T-helper 1 cell treated with Interleukin-12 subunit alpha and Interleukin-12 subunit beta and Interleukin-4 antibody, amounts not matched to agents 30 ng/mL and 1 ng/mL, for 36 hours (primary cell): ENCODE measurements at regions not wholly inside any gene's neighbourhood (a gene's known extent, or its start where the extent isn't known, plus 50 kb on each side); places are given as distances from the start of the nearest gene placed in this dataset.
"Not testable (repeated sequence)": the region's sequence is repeated elsewhere in the genome, so short reads cannot be mapped to it uniquely, and the experiment has no call there.

Experiments
- intact Hi-C: fragments of 100-400 bp; cut with micrococcal nuclease; formaldehyde crosslinking; loops from one replicate; pipeline ENCODE4 v1.15.1; 2024

- intact Hi-C loops: no loop called here
Observed at GRCh38 chr4:188372058-188372457, 232.8 kb downstream of the TRIML1 start.

DNA sequence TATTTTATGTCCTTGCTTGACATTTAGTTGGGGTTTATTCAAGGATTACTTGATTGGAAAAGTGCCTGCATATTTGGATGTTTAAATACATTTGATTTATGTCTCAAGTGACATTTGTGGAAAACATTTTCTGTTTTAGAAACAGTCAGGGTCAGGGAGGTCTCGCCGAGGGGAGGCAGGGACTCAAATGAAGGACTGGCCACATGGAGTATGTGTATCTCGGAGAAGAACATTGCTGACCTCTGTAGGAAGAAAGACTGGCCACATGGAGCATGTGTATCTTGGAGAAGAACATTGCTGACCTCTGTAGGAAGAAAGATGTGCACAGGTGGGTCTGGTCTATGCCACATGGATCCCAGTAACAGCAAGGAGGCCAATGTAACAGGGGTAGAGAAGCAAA lies 233.6 kb downstream of the TRIML1 start:
- intact Hi-C loops: no loop called here

- intact Hi-C loops: no loop called here
Observed at GRCh38 chr4:188374871-188375270, 235.6 kb downstream of the TRIML1 start.

DNA sequence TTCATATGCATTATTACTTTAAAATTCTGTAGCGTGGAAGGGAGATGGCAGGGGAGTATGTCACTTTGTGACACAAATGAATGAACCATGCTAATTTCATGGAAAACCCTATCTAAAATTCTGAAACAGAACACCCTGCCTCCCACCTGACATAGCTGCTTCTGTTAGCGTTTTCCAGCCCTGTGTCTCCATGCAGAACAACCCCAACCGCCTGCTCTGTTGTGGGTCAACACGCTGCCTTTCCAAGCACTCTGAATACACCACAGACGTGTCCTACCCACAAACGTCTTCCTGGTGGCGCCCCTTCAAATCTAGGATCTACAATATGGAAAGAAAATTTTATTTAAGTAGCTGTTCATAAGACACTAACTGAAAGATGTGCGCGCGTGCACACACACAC lies 238.6 kb downstream of the TRIML1 start:
- intact Hi-C loops: no loop called here

DNA sequence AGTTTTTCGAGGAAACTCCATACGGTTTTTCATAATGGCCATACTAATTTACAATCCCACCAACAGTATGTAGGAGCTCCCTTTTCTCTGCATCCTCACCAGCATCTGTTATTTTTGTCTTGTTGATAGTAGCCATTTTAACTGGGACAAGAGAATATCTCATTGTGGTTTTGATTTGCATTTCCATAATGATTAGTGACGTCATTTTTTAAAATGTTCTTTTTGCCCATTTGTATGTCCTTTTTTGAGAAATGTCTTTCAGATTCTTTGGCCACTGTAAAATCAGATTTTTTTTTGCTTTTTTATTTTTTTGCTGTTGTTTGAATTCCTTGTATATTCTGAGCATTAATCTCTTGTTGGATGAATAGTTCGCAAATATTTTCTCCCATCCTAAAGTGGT lies 243.9 kb downstream of the TRIML1 start:
- intact Hi-C loops: no loop called here

GRCh38 chr4:188387179-188387791 lies 248.0 kb downstream of the TRIML1 start:
- intact Hi-C loops: no loop called here

DNA sequence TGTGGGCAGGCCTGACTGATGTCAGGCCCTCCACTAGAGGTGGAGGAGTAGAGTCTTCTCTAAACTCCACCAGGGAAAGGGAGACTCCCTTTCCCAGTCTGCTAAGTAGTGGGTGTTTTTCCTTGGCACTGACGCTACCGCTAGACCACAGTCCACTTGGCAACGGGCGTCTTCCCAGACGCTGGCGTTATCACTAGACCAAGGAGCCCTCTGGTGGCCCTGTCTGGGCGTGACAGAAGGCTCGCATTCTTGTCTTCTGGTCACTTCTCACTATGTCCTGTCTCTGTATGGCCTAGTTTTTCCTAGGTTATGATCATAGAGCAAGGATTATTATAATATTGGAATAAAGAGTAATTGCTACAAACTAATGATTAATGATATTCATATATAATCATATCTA lies 252.1 kb downstream of the TRIML1 start:
- intact Hi-C loops: not testable (repeated sequence)

GRCh38 chr4:188396037-188396436 lies 256.8 kb downstream of the TRIML1 start:
- intact Hi-C loops: no loop called here

DNA sequence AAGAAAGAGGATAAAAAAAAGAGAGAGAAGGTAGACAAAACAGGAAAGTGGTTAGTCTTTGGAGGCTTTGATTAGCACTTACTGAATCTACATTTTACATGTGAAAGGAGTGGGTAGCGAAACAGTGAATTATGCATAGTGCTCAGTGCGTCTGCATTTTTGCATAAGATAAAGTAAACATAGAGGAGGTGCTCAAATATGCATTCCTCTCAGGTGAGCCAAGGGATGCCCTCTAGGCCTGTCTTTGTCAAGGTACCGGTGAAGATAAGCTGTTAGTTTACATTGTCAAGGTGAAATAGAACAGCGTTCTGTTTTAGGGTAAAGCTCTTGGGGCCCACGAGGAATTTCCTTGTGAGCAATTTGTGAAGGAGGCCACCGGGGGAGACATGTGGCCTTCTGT lies 260.6 kb downstream of the TRIML1 start:
- intact Hi-C loops: no loop called here

DNA sequence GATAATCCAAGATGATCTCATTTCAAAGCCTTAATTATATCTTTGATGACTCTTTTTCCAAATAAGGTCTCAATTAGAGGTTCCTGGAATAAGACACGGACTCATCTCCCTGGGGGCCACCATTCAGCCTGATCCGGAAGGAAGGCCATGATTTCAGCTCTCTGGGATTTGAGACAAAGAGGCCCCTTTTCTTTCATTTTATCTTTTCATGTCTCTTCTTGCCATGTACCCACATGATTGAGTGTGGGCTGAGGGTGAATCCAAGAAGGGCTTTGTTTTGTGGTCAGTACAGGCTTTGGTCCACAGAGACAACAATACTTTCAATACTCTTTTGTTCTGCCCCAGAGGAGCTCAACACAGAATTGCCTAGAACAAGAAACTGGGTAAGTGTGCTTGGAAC lies 261.2 kb downstream of the TRIML1 start:
- intact Hi-C loops: no loop called here

- intact Hi-C loops: no loop called here
Observed at GRCh38 chr4:188403272-188403671, 264.0 kb downstream of the TRIML1 start.

- intact Hi-C loops: not testable (repeated sequence)
Observed at GRCh38 chr4:188405071-188405835, 266.0 kb downstream of the TRIML1 start.

- intact Hi-C loops: no loop called here
Observed at GRCh38 chr4:188408244-188409030, 269.2 kb downstream of the TRIML1 start.

- intact Hi-C loops: no loop called here
Observed at GRCh38 chr4:188409851-188410250, 270.6 kb downstream of the TRIML1 start.

DNA sequence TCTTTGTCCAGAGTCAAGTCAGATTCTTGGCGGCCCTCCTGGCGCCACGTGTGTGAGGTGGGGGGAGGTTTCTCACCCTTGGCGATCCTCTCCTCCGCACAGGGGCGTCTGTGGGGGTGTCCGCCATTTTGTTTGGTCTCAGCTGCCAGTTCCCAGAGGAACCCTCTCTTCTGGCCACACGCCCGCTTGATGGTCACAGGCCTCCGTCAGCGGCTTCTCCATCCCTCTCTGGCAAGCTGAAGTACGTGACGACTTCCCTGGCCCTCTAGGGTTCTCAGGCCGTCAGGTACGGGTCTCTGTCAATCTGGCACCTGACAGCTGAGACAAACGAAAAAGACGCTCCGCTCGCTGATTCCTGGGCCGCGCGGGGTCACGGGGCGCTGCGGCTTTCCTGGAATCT lies 272.6 kb downstream of the TRIML1 start:
- intact Hi-C loops: no loop called here

DNA sequence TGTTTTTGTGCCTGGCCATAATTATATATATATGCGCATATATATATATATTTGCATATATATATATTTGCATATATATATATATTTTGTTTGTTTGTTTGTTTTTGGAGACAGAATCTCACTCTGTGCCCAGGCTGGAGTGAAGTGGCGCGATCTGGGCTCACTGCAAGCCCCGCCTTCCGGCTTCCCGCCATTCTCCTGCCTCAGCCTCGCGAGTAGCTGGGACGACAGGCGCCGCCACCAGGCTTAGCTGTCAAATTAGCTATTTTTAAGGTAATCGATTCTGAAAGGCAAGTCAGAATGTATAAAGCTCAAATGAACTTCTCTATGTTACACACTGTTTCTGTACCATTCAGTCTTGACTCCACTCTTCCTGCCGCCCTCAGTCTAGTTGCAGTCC lies 273.3 kb downstream of the TRIML1 start:
- intact Hi-C loops: no loop called here

GRCh38 chr4:188414441-188414840 lies 275.2 kb downstream of the TRIML1 start:
- intact Hi-C loops: no loop called here

- intact Hi-C loops: no loop called here
Observed at GRCh38 chr4:188417181-188417580, 277.9 kb downstream of the TRIML1 start.

DNA sequence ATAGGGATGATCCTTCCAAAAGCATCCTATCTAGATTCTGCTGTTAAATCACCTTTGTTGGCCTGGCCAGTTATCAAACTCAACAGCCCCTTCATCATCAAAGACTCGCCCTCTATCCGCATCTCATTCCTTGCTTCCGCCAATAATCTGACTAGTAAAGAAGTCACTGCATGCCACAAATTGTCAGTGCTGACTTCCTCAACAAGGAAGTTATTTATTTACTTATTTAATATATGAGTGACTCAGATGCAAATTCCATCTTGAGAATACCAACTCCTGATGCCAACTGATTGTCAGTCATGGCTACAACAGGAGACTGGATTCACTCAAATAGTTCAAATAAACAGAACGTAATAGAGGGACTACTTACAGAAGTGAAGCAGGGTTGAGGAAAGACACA lies 283.8 kb downstream of the TRIML1 start:
- intact Hi-C loops: no loop called here

GRCh38 chr4:188428935-188429334 lies 289.7 kb downstream of the TRIML1 start:
- intact Hi-C loops: no loop called here

DNA sequence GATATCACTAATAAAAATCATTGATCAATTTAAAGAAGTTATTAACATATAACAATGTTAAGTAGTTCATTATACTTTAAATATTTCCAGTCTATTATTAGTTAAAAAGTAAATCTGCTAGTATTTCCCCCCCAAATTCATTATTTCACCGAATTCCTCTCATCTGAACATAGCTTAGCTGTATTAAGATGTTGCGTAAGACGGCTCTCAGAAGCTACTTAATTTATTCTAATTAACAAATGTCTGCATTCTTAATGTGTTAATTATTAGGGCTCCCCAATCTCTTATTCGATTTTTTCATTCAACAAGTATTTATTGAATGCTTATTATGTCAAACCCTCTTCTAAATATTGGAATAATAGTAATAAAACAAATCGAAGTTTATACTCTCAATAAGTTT lies 290.7 kb downstream of the TRIML1 start:
- intact Hi-C loops: no loop called here

GRCh38 chr4:188430384-188430783 lies 291.1 kb downstream of the TRIML1 start:
- intact Hi-C loops: no loop called here
